ENCODE measurements at regions not wholly inside any gene's neighbourhood (a gene's known extent, or its start where the extent isn't known, plus 50 kb on each side); places are given as distances from the start of the nearest gene placed in this dataset.

GRCh38 chr18:6509417-6509816 is 94.7 kb upstream of the L3MBTL4 start:
- TF ChIP-seq CTCF (conservative IDR thresholded peaks at IDR 0.05; ENCODE audit: low read length): no peak
- TF ChIP-seq EZH2phosphoT487 (IDR thresholded peaks at IDR 0.05; ENCODE audit: borderline replicate concordance, low read depth, low read length): no peak
